Heart right ventricle (tissue), 16 donors: ENCODE measurements at regions not wholly inside any gene's neighbourhood (a gene's known extent, or its start where the extent isn't known, plus 50 kb on each side); places are given as distances from the start of the nearest gene placed in this dataset.

Source experiments
- ATAC-seq, 8 donors: fragments of 200-7000 bp; cut with Tn5 transposase; one replicate each; pipeline ENCODE4 v1.9.1; 2020; ENCODE audit warnings: mild to moderate bottlenecking in 8 of 8, moderate library complexity in 8 of 8, moderate number of reproducible peaks in 1 of 8
- DNase-seq, 2 donors: peaks; one replicate each; pipeline ENCODE4 v3.0.0-alpha.2; 2020
- H3K27ac ChIP-seq, 10 donors: fragments of 200-600 bp; sonication (generic) in 2 of 10; one replicate each; pipeline versions ENCODE4 v1.5.0 to v1.8.0; 2020 to 2022; ENCODE audit warnings: mild to moderate bottlenecking in 3 of 10
- H3K27me3 ChIP-seq, 7 donors: fragments of 200-600 bp; one replicate each; pipeline ENCODE4 v1.8.0; 2021 to 2022; ENCODE audit warnings: mild to moderate bottlenecking in 2 of 7
- H3K36me3 ChIP-seq, 9 donors: fragments of 200-600 bp; sonication (generic) in 1 of 9; one replicate each; pipeline versions ENCODE4 v1.5.0 to v1.8.0; 2020 to 2022; ENCODE audit warnings: mild to moderate bottlenecking in 2 of 9
- H3K4me1 ChIP-seq, 9 donors: fragments of 200-600 bp; sonication (generic) in 1 of 9; one replicate each; pipeline versions ENCODE4 v1.5.0 to v1.8.0; 2020 to 2022; ENCODE audit warnings: mild to moderate bottlenecking in 4 of 9
- H3K4me3 ChIP-seq, 10 donors: fragments of 200-600 bp; sonication (generic) in 2 of 10; one replicate each; pipeline versions ENCODE4 v1.5.0 to v1.8.0; 2020 to 2022; ENCODE audit warnings: mild to moderate bottlenecking in 7 of 10, moderate library complexity in 2 of 10
- H3K9me3 ChIP-seq, 11 donors: fragments of 200-600 bp in 10 of 11; sonication (generic) in 2 of 11; one replicate each; pipeline versions ENCODE4 v1.5.0 to v1.8.0; 2013 to 2022; ENCODE audit warnings: mild to moderate bottlenecking in 2 of 11, control low read depth in 1 of 11, moderate library complexity in 1 of 11
- WGBS, 2 donors: extraction: QIAGEN DNeasy Blood & Tissue Kit; methylation state at CpG; one replicate each; pipeline ENCODE4 v1.1.7; 2013; ENCODE audit warnings: inconsistent platforms in 1 of 2; 5-methylcytosine and 5-hydroxymethylcytosine counted together
- intact Hi-C, 10 donors: fragments of 100-400 bp; cut with DNase I; formaldehyde crosslinking; loops; one replicate each; pipeline versions ENCODE4 v1.11.1 to v1.14.2; 2022
- TF ChIP-seq, protein P1 (sequence below), 9 donors: fragments of 200-600 bp; sonication (generic) in 2 of 9; IDR thresholded peaks; one replicate each; pipeline versions ENCODE4 v1.5.0 to v1.8.0; 2021 to 2022; ENCODE audit warnings: antibody characterized with exemption in 9 of 9, mild to moderate bottlenecking in 5 of 9, moderate library complexity in 1 of 9
- donor health status: Arrhythmogenic right ventricular cardiomyopathy.
- donor health status: ischemic (EF 13 %, LVEDD 7.1; RV severe dilation, severe dysfunction).
- donor health status: healthy with polysubstance abuse.
- donor health status: DM: no; HTN: yes; CAD: no.
- donor health status: DM: no; HTN: no; CAD: no.
- donor health status: ischemic (EF 25% LVEDD 6.9; RV normal size, moderate dysfunction).
- donor health status: ischemic (EF 25% LVEDD 5.7; RV mildly dilated, moderate dysfunction).
- donor health status: healthy.
- donor health status: DM: yes; HTN: yes; CAD: no.
- donor health status: Ischemic cardiomyopathy.
- donor health status: ischemic (EF 35%, LVEDD 5.7; RV mildly dilated, moderate dysfunction).
- donor health status: nonischemic (EF 11% LVEDD 7.7; RV severe dilation, severe dysfunction).
- donor health status: DM: yes; HTN: yes; CAD: no.
- donor health status: PGD.
- donor health status: ischemic (EF 29% LVEDD 5.4; RV normal size, mild dysfunction).
- donor health status: nonischemic (EF 23%, LVEDD 6.1; RV moderate dilation, normal function).

DNA sequence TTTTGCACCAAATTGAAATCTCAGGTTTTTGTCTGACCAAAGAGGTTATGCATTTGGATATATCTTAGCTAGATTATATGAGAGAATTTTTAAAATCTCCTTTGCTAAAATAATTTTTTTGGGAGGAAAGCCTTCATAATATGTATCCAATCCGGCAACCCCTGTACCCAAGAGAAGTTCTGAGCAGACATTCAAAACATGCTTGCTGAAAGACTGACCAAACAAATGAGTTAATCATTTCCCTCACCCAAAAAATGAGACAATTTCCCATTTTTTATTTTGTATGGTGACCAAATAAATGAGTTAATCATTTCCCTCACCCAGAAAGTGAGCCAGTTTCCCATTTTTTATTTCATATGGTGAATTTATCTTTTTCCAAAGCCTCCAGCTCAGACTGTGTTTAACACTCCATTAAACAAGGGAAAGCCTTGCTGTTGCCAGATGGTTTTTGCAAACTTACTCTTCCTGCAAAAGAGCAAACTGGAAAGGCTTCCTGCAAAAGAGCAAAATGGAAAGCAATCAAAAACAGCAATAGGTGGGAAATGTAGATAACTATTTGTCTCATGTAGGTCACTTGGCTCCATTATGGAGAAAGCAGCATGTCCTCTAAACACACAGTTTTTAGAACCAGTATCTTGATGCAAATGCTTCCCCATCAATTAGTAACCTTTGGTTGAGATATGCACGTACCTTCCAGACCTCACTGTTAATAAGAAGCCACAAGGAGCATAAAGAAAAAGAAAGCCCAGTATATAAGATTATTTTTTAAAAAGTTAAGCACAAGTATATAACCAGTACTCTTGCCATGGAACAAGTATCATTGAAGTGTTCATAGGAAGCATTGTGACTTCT is 78.4 kb upstream of the OSTN start:
- Histone ChIP-seq H3K36me3 (no peaks in the 10 kb centered on the region), H3K4me3 (no peak overlapping the region), H3K27me3 (no peaks in the 10 kb centered on the region), H3K4me1 (no peaks in the 10 kb centered on the region), H3K9me3 (no peaks in the 10 kb centered on the region), H3K27ac (no peak overlapping the region)
- intact Hi-C loops, result no loop called here
- ATAC-seq (no peak), DNase-seq (no peak)
- TF ChIP-seq, protein P1, sequence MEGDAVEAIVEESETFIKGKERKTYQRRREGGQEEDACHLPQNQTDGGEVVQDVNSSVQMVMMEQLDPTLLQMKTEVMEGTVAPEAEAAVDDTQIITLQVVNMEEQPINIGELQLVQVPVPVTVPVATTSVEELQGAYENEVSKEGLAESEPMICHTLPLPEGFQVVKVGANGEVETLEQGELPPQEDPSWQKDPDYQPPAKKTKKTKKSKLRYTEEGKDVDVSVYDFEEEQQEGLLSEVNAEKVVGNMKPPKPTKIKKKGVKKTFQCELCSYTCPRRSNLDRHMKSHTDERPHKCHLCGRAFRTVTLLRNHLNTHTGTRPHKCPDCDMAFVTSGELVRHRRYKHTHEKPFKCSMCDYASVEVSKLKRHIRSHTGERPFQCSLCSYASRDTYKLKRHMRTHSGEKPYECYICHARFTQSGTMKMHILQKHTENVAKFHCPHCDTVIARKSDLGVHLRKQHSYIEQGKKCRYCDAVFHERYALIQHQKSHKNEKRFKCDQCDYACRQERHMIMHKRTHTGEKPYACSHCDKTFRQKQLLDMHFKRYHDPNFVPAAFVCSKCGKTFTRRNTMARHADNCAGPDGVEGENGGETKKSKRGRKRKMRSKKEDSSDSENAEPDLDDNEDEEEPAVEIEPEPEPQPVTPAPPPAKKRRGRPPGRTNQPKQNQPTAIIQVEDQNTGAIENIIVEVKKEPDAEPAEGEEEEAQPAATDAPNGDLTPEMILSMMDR (IDR thresholded peaks at IDR 0.05), result no peak
- 80% methylated on average over 2 of the region's 2 CpGs for WGBS, 2 donors

GRCh38 chr3:191119415-191120295 is 79.4 kb upstream of the OSTN start:
- DNase-seq, result no peak
- Histone ChIP-seq H3K4me3 (no peak overlapping the region), H3K9me3 (no peaks in the 10 kb centered on the region), H3K27ac (no peak overlapping the region), H3K27me3 (no peaks in the 10 kb centered on the region), H3K4me1 (no peaks in the 10 kb centered on the region), H3K36me3 (no peaks in the 10 kb centered on the region)
- WGBS, 2 donors, result 87 to 94% methylated on average over 3 of the region's 3 CpGs
- TF ChIP-seq, protein P1 (IDR thresholded peaks at IDR 0.05), result no peak
- intact Hi-C loops, result no loop called here
- ATAC-seq, result no peak

DNA sequence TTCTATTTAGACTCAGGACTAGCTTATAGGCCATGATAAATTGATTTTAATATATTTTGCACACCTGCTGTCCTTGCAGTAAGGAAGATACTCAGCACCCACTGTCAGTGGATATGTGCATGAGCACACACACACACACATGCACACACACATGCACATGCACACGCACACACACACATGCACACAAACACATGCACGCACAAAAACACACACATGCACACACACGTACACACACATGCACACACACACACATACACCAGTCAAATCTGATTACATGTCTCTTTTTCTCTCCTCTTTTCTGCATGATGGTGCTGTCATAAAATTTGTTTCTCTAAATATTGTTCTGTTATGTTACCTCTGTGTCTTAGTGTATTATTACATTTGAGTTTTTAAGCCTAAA is 87.3 kb upstream of the OSTN start:
- H3K36me3 ChIP-seq, result no peaks in the 10 kb centered on the region
- TF ChIP-seq, protein P1 (IDR thresholded peaks at IDR 0.05), result no peak
- no peaks in the 10 kb centered on the region for H3K4me1 ChIP-seq
- no peak overlapping the region for H3K4me3 ChIP-seq
- ATAC-seq, result no peak
- no peaks in the 10 kb centered on the region for H3K27me3 ChIP-seq
- 95% methylated on average over 3 of the region's 3 CpGs for whole genome bisulfite sequencing, 2 donors
- DNase-seq, result no peak
- intact Hi-C loops, result no loop called here
- H3K9me3 ChIP-seq, result no peaks in the 10 kb centered on the region
- no peak overlapping the region for H3K27ac ChIP-seq

- ATAC-seq, result no peak
- intact Hi-C loops, result no loop called here
- TF ChIP-seq, protein P1 (IDR thresholded peaks at IDR 0.05), result no peak
Observed at GRCh38 chr3:191105418-191105817, 93.6 kb upstream of the OSTN start.

More at GRCh38 chr3:191105418-191105817, 93.6 kb upstream of the OSTN start:
- WGBS, 2 donors, result 66 to 67% methylated on average over 3 of the region's 3 CpGs
- Histone ChIP-seq H3K27me3 (no peaks in the 10 kb centered on the region), H3K9me3 (no peaks in the 10 kb centered on the region), H3K4me1 (no peaks in the 10 kb centered on the region), H3K27ac (no peak overlapping the region), H3K4me3 (no peak overlapping the region), H3K36me3 (no peaks in the 10 kb centered on the region)
- DNase-seq, result no peak
